GM12872 (cell line): ENCODE measurements at regions not wholly inside any gene's neighbourhood (a gene's known extent, or its start where the extent isn't known, plus 50 kb on each side); places are given as distances from the start of the nearest gene placed in this dataset.

Source experiments
- TF ChIP-seq, protein P1 (sequence below): IDR thresholded peaks from 3 replicates; pipeline ENCODE4 v1.5.1; 2011; ENCODE audit warnings: low read depth, mild to moderate bottlenecking, low read length, moderate library complexity; ENCODE audit not compliant: insufficient read depth

DNA sequence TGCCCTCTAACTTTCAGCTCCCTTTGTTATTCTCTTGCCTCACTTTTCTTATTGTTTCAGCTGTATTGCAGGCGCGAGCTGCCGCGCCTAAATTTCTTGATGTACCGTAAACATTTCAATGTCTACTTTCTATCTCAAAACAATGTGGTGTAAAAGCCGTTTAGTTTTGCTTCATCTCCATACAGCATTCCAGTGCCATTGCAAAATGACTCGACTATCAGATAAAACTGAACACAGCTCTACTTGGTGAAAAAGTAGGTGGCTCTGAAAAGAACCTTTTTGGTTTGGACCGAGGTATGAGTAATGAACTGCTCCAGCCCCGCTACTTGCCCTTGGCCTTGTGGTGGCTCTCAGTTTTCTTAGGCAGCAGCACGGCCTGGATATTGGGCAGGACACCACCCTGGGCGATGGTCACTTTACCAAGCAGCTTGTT is 74.6 kb downstream of the OR2B2 start:
- TF ChIP-seq, protein P1, sequence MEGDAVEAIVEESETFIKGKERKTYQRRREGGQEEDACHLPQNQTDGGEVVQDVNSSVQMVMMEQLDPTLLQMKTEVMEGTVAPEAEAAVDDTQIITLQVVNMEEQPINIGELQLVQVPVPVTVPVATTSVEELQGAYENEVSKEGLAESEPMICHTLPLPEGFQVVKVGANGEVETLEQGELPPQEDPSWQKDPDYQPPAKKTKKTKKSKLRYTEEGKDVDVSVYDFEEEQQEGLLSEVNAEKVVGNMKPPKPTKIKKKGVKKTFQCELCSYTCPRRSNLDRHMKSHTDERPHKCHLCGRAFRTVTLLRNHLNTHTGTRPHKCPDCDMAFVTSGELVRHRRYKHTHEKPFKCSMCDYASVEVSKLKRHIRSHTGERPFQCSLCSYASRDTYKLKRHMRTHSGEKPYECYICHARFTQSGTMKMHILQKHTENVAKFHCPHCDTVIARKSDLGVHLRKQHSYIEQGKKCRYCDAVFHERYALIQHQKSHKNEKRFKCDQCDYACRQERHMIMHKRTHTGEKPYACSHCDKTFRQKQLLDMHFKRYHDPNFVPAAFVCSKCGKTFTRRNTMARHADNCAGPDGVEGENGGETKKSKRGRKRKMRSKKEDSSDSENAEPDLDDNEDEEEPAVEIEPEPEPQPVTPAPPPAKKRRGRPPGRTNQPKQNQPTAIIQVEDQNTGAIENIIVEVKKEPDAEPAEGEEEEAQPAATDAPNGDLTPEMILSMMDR = no peak

DNA sequence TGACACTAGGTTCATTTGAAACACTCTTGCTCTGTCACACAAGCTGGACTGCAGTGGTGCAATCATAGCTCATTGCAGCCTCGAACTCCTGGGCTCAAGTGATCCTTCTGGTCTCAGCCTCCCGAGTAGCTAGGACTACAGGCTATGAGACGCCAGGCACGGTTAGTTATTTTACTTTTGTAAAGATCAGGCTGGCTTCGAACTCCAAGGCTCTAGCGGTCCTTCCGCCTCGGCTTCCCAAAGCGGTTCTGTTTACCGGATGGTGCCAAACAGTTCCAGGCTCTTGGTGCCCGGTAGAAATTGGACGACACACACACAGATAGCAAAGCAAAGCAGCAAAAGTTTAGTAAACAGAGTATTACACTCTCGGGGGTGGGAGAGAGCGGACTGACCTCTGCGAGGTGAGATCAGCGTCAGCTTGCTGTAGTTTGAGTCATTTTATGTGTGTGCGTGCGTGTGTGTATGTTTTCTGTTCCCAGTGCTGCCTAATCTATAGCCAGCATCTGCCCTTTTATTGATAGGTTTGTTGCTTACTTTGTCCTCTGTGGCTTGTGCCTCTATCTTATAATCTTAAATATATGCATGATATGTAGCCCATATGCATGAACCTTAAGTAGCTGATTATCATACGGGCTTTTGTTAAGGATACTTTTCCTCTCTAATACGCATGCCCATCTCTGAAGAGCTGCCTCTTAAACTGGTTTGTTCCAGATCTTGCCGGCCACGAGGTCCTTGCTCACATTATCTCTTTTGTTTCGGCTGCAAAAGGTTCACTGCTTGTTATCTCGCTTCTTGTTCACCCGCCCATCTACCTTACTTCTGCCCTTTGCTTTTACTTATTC is 75.2 kb downstream of the OR2B2 start:
- TF ChIP-seq, protein P1 = no peak

DNA sequence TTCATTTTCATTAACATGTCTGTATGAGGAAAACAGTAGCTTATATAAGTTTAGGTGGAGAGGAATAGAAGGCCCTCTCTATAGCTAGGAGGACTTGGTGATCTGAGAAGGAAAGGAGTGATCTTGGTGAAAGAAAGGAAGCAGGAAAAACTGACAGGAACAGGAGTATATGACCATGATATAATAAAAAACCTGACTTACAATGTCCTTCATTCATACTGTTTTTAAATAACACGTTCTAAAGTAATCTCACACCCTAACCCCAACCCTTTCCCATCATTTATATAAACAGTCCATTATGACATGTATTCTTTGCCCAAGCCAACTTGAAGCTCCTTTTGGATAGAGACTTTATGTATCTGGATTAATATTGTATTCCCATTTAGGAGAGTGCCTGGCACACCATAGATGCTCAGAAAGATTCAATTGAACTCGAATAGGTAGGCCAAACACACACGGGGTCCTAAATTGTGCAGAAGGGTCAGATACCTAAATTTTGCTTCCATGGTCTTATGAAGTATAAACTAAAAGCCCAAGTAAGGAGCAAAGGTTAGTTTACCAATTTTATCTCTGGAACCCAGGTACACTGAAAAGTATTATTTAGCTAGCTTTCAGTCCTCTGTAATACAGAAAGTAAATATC is 75.9 kb downstream of the OR2B2 start:
- TF ChIP-seq, protein P1 = no peak

DNA sequence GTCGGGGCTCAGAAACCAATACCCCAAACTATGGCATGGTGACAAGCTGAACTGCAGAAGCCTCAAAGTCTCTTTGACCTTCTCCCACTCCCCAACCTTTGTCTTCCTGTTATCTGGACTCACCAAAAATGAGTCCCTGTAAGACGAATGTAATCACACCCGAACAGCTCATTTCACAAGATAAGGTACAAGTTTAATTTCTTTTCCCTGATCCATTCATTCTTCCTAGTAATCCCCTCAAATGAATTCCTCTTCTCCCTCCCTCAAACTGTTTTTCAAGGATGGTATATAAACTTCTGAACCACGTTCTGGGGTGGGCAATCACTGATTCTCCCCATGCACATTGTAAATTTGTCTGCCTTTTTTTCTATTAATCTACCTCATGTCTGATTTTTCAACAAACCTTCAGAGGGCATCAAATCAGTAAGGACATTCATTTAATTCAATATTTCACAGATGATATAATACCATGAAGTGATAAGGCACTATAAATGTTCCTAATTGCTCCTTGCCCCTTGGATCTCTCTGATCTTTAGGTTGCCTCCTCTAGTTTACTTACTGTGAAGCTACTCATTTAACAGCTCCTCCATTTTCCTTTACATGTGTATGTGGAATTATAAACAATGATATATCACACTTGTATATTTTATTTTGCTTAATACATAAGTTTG is 77.2 kb downstream of the OR2B2 start:
- TF ChIP-seq, protein P1 = no peak

DNA sequence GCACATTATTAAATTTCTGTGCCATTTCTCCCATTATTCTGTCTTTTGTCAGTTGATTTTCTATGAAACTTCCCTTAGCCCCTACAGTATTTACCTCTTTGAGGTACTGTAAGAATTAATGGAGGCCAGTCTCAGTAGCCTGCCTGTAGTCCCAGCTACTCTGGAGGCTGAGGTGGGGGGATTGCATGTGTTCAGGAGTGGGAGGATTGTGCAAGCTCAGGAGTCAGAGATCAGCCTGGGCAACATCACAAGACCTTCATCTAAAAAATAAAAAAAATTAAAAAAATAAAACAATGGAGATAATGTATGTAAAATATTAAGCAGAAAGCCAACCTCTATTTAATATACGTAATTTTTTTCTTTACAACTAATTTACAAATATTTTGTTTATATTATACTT is 77.8 kb downstream of the OR2B2 start:
- TF ChIP-seq, protein P1 = no peak

DNA sequence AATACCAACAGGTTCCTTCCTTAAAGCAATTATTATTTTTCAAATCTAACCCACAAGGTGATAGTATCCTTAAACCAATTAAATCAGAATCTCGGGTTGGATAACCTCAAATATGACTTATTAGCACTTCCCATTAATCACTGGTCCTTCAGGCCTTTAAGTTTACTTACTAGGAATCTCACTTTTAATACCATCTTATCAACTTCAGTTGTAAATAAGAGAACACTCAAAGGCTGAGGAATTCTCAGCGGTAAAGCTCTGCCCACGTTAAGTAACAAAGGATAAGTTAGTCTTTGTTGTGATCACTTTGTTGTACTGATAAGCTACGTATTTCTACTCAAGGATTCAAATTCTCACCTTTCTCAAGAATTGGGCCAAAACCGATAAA is 82.0 kb downstream of the OR2B2 start:
- TF ChIP-seq, protein P1 = no peak
